ENCODE measurements at regions not wholly inside any gene's neighbourhood (a gene's known extent, or its start where the extent isn't known, plus 50 kb on each side); places are given as distances from the start of the nearest gene placed in this dataset.

GRCh38 chr12:88437226-88437625 is 143.0 kb downstream of the KITLG start:
- no peak for DNase-seq
- H3K4me3 Mint-ChIP-seq, result no peak overlapping the region
- H3K9me3 Mint-ChIP-seq, result peaks cover 6 to 8% of the 10 kb centered on the region in 2 donors
- no peak overlapping the region for H3K27ac Mint-ChIP-seq
- no peaks in the 10 kb centered on the region for H3K36me3 Mint-ChIP-seq (ENCODE audit: insufficient read depth in 2 of 2)
- no peaks in the 10 kb centered on the region for H3K4me1 Mint-ChIP-seq (ENCODE audit: low read depth)
- ATAC-seq (replicated peaks in 1 of 2), result no peak
- H3K27me3 Mint-ChIP-seq (ENCODE audit: low read depth), result peaks cover 10% of the 10 kb centered on the region
